IPS-15b (cell line): ENCODE measurements at regions not wholly inside any gene's neighbourhood (a gene's known extent, or its start where the extent isn't known, plus 50 kb on each side); places are given as distances from the start of the nearest gene placed in this dataset.
"Not testable (repeated sequence)": the region's sequence is repeated elsewhere in the genome, so short reads cannot be mapped to it uniquely, and the experiment has no call there.

ENCODE experiments used
- H3K27me3 ChIP-seq: one replicate; pipeline ENCODE4 v1.6.1; 2013; ENCODE audit warnings: low read length; ENCODE audit not compliant: control insufficient read depth, insufficient read depth
- H3K36me3 ChIP-seq: one replicate; pipeline ENCODE4 v1.6.1; 2013; ENCODE audit warnings: low read length; ENCODE audit not compliant: control insufficient read depth, insufficient read depth
- H3K4me1 ChIP-seq: one replicate; pipeline ENCODE4 v1.6.1; 2013; ENCODE audit warnings: mild to moderate bottlenecking, low read length; ENCODE audit not compliant: control insufficient read depth, insufficient read depth
- H3K4me3 ChIP-seq: one replicate; pipeline ENCODE4 v1.5.1; 2013; ENCODE audit warnings: low read depth, low read length
- H3K9ac ChIP-seq: one replicate; pipeline ENCODE4 v1.6.1; 2013; ENCODE audit warnings: low read depth, mild to moderate bottlenecking, low read length
- H3K9me3 ChIP-seq: one replicate; pipeline ENCODE4 v1.6.1; 2013; ENCODE audit warnings: mild to moderate bottlenecking, low read length; ENCODE audit not compliant: control insufficient read depth, insufficient read depth

DNA sequence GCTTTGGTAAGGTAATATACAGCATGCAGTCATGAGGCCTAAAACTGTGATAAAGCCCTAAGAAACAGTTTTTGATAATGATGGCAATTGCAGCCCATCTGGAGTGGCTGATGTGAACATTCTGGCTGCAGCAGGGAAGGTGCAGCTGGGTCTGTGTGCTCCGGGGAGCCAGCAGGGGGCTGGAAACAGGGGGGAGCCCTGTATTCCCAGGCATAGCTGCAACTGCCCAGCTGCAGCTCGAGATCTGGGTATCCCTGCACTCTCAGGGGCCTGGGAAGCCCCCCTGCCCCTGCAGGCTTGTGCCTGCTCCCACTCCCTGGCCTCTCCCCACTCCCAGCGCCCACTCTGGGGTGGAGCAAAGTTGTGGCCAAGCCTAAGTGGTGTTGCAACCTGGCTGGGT lies 95.6 kb downstream of the RRAGB start:
- Histone ChIP-seq H3K9ac (no peak overlapping the region), H3K9me3 (peaks cover 16% of the 10 kb centered on the region), H3K4me1 (no peaks in the 10 kb centered on the region), H3K4me3 (no peak overlapping the region), H3K27me3 (no peaks in the 10 kb centered on the region), H3K36me3 (no peaks in the 10 kb centered on the region)

DNA sequence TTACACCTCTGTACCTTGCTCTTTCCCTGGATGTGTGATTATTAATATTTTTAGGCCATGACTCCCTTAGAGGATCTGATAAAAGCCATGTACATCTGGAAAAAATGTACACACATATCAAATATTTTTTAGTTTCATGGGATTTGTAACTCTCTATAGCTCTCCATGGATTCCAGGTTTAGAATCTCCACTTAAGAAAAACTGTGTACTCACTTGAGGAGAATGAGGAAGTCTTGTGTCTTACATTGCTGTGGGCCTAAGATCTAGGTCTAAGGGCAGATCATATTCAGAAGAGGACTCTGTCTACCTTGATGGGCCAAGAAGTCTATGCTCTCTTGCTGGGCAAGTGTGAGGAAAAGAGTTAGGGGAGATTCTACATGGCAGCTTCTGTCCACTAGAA lies 98.0 kb downstream of the RRAGB start:
- Histone ChIP-seq H3K4me3 (no peak overlapping the region), H3K9me3 (peaks cover 16% of the 10 kb centered on the region), H3K4me1 (peaks cover 7% of the 10 kb centered on the region), H3K27me3 (no peaks in the 10 kb centered on the region), H3K9ac (no peak overlapping the region), H3K36me3 (no peaks in the 10 kb centered on the region)

DNA sequence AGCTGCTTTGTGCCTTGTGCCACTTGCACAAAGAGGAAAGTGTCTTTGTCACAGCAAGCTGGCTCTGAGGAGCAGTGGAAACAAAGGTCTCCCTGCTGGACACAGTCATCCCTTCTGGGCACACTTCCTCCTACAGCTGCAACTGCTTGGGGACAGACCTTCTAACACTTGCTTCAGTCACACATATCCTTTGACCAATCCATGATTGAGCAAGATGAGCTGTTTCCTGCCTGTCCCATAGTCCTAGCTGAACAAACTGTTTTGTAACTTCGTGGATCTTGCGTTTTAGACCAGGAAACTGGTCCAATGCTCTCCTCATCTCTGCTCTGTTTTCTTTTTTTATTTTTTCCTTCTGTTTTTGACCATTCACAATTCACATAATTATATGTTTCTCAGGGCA lies 98.5 kb downstream of the RRAGB start:
- Histone ChIP-seq H3K9me3 (peaks cover 16% of the 10 kb centered on the region), H3K9ac (no peak overlapping the region), H3K36me3 (no peaks in the 10 kb centered on the region), H3K4me3 (no peak overlapping the region), H3K4me1 (peaks cover 7% of the 10 kb centered on the region), H3K27me3 (no peaks in the 10 kb centered on the region)

DNA sequence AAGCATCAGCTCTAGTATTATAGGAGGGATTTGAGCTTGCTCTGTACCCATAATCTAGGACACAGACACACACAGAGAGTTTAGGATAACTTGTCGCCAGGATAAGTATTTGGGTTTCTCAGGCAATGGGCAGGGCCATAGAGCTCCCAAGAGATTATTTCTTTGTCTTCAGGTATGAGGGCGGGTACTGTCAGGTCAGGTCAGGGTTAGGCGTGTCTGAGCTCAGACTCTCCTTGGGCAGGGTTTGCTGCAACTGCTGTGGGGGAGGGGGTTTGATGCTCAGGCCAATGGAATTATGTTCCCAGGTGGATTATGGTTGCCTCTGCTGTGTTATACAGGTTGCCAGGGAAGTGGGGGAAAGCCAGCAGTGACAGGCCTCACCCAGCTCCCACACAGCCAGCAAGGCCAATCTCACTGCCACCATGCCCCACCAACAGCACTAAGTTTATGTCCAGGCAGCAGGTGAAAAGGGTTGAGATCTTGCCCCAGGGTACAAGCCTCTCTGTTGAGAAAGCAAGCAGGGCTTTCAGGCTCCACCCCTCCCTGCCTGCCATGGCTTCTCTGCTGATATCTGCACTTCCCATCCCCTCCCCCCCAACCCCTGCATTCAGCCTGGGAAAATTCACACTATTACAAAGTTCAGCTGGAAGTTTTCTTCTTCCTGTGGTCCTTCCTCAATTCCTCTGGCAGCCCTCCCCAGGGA lies 101.3 kb downstream of the RRAGB start:
- Histone ChIP-seq H3K36me3 (no peaks in the 10 kb centered on the region), H3K9ac (no peak overlapping the region), H3K4me3 (no peak overlapping the region), H3K27me3 (no peaks in the 10 kb centered on the region), H3K4me1 (peaks cover 7% of the 10 kb centered on the region), H3K9me3 (peaks cover 7% of the 10 kb centered on the region)

DNA sequence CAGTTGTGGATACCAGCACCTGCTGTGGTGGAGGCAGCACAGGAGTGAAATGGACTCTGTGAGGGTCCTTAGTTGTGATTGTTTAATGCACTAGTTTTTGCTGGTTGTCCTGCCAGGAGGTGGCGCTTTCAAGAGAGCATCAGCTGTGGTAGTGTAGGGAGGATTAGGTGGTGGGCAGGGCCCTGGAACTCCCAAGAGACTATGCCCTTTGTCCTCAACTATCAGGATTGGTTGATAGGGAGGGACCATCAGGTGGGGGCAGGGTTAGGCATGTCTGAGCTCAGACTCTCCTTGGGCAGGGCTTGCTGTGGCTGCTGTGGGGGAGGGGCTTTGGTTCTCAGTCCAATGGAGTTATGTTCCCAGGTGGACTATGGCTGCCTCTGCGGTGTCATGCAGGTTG lies 121.9 kb downstream of the RRAGB start:
- Histone ChIP-seq H3K9ac (no peak overlapping the region), H3K27me3 (no peaks in the 10 kb centered on the region), H3K4me3 (no peak overlapping the region)

DNA sequence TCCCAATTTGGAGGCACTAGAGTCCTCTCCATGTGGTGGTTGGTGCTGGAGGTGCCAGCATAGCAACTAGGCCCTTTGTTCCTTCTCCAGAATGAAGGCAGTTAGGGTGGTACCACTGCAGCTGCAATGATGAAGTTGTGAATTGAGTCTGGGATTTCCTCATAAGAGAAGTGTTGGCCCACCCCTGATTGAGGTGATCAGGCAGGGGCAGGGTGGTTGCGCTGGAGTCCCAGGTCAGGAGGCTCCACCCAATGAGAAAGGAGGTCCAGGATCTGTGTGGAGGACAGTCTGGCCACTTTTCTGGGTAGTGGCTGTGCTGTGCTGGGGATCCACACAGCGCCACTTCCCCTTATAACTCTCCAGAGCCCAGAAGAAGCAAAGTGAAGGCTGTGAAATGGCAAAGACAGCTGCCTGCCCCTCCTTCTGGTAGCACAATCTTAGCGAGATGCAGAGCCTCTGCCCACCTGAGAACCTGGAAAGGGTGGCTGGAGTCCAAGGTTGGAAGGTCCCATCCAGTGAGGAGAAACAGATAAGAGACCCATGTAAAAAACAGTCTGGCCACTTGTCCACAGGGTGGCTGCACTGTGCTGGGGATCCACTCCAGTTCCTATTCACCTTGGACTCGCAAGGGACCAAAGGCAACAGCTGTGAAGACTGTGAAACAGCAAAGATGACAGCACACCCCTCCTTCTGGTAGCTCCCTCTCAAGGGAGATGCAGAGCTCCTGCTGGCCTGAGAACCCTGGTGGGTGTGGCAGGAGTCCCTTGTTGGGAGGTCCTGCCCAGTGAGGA lies 124.6 kb downstream of the RRAGB start:
- H3K27me3 ChIP-seq, result no peaks in the 10 kb centered on the region
- H3K36me3 ChIP-seq, result no peaks in the 10 kb centered on the region
- no peak overlapping the region for H3K9ac ChIP-seq
- H3K9me3 ChIP-seq, result peaks cover 4% of the 10 kb centered on the region
- H3K4me1 ChIP-seq, result no peaks in the 10 kb centered on the region
- no peak overlapping the region for H3K4me3 ChIP-seq

More for the DNA sequence above, 121.9 kb downstream of the RRAGB start:
- Histone ChIP-seq H3K9me3 (peaks cover 4% of the 10 kb centered on the region), H3K36me3 (no peaks in the 10 kb centered on the region), H3K4me1 (no peaks in the 10 kb centered on the region)

DNA sequence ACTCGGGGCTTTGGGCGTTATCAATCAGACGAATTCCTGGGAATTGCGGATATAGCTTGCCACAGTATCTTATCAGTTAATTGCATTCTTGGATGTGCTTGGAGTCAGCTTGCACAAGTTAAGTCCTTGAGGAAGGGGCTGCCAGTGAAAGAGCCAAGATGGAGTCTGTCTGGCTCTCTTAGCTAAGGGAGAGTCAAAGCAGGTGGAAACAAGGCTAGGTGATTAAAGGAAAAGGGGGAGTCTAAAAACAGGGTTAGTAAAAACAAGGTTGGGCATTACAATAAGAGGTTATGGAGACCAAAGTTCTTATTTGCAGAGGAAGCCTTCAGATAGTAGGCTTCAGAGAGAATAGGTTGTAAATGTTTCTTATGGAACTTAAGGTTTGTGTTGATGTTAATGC lies 149.2 kb downstream of the RRAGB start:
- H3K9me3 ChIP-seq, H3K9ac ChIP-seq, H3K4me1 ChIP-seq, H3K36me3 ChIP-seq, H3K4me3 ChIP-seq, H3K27me3 ChIP-seq: not testable (repeated sequence)

DNA sequence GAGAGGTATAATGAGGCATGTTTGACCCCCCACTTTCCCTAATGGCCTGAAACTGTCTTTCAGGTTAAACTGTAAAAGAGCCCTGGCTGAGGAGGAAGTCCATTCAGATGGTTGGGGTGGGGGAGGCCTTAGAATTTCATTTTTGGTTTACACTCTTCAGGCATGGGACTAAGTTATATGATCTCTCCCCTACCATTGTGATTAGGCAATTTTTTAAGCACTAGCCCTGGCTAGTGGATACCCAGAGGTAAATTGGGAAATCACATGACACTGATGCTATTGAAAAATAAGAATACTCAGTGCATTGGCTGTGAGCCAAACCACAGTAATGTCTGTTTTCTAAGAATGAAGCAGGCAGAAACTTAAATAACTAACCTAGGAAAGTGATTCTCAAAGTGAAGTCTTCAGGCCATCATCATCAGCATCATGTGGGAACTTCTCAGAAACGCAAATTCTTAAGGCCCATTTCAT lies 149.7 kb downstream of the RRAGB start:
- Histone ChIP-seq H3K36me3 (no peaks in the 10 kb centered on the region), H3K4me1 (no peaks in the 10 kb centered on the region), H3K27me3 (no peaks in the 10 kb centered on the region), H3K9me3 (no peaks in the 10 kb centered on the region), H3K9ac (no peak overlapping the region), H3K4me3 (no peak overlapping the region)

DNA sequence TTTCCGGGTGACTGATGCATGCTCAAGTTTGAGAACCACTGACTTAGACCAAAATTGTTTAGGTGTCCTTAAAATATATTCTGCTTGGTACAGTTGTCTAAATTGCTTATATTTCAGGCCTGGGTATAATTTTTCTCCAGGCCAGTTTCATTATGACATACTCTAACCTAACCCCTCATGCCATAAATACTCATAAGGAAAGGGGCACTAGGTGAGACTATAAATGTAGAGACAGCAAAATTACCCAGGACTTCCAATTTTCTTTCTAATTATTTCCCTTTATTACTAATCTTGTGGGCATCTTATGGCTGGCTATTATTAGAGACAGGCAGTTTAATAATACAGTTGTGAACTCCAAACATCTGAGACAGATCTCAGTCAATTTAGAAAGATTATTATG lies 150.2 kb downstream of the RRAGB start:
- H3K36me3 ChIP-seq, result no peaks in the 10 kb centered on the region
- no peaks in the 10 kb centered on the region for H3K27me3 ChIP-seq
- H3K9ac ChIP-seq, result no peak overlapping the region
- H3K4me1 ChIP-seq, result no peaks in the 10 kb centered on the region
- no peaks in the 10 kb centered on the region for H3K9me3 ChIP-seq
- H3K4me3 ChIP-seq, result no peak overlapping the region

DNA sequence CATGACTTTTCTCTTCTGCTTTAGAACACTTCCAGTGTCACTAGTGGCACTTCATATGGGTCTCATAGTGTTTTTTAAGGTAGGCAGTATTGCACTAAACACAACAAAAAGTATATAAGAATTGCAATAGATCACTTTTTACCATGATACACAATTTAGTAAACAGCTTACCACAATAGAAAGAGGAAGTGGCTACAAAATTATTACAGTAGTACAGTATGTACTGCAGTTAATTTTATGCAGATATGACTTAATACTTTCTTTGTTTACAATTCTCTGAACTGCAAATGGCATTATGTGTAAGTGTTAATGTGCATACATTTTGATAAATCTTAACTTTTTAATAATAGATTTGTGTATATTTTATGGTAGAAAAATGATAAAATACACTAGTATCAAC lies 157.3 kb downstream of the RRAGB start:
- no peaks in the 10 kb centered on the region for H3K4me1 ChIP-seq

DNA sequence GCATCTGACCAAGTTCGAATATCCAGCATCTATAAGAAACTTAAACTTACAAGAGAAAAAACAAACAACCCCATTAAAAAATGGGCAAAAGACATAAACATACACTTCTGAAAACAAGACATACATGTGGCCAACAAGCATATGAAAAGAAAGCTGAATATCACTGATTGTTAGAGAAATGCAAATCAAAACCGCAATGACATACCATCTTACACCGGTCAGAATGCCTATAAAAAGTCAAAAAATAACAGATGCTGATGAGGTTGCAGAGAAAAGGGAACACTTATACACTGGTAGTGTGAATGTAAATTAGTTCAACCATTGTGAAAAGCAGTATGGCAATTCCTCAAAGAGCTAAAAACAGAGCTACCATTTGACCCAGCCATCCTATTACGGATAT lies 166.0 kb downstream of the RRAGB start:
- not testable (repeated sequence) for H3K36me3 ChIP-seq, H3K4me3 ChIP-seq, H3K9me3 ChIP-seq, H3K4me1 ChIP-seq, H3K27me3 ChIP-seq, H3K9ac ChIP-seq

More for the DNA sequence above, 157.3 kb downstream of the RRAGB start:
- no peaks in the 10 kb centered on the region for H3K36me3 ChIP-seq
- H3K9ac ChIP-seq, result no peak overlapping the region
- H3K4me3 ChIP-seq, result no peak overlapping the region
- H3K9me3 ChIP-seq, result no peaks in the 10 kb centered on the region
- no peaks in the 10 kb centered on the region for H3K27me3 ChIP-seq

DNA sequence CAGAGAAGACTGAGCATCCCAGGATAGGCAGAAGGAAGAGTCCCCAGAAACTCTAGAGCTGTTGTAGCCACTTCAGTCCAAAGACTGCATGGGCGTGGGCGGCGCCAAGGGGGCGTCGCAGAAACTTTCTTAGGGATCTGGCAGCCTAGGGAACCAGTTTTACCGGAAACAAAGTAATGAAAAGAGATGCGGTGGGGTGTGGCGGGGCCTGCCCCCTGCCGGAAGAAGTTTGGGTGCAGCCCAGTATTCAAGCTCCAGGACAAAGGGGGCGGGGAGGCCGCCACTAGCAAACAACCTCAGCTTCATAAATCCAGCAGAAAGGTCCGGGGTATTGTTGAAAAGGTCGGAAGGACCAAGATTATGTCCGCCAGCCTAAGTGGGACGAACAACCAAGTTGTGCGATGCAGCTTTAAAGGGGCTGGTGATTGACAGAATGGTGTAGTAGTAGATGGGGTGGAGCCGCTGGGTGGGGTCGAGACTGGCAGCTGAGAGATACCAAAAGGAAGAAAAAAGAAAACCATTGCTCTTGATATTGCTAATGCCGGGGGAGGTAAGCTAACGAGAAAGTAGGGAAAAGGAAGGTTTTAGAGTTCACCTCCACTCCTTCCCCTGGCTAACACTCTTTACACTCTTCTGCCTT lies 190.5 kb downstream of the RRAGB start:
- peak overlapping the region; percentile 81 for H3K4me3 ChIP-seq
- no peaks in the 10 kb centered on the region for H3K9me3 ChIP-seq
- H3K27me3 ChIP-seq, result no peaks in the 10 kb centered on the region
- no peaks in the 10 kb centered on the region for H3K36me3 ChIP-seq
- H3K9ac ChIP-seq, result no peak overlapping the region
- H3K4me1 ChIP-seq, result peaks cover 4% of the 10 kb centered on the region
